Neural progenitor cell (in vitro differentiated cells): ENCODE measurements at regions not wholly inside any gene's neighbourhood (a gene's known extent, or its start where the extent isn't known, plus 50 kb on each side); places are given as distances from the start of the nearest gene placed in this dataset.

Source experiments
- DNase-seq: peaks from one replicate; pipeline ENCODE4 v3.0.0-alpha.2; 2016; ENCODE audit warnings: low spot score
- H2AFZ ChIP-seq: fragments of 200-600 bp; sonication (generic); replicated peaks from 2 replicates; pipeline ENCODE4 v1.6.1; 2016; ENCODE audit warnings: antibody characterized with exemption
- H3F3A ChIP-seq: fragments of 200-600 bp; sonication (generic); 2 replicates; pipeline ENCODE4 v1.6.1; 2016; ENCODE audit warnings: antibody characterized with exemption, low read depth
- H3K27ac ChIP-seq: fragments of 200-600 bp; sonication (generic); 2 replicates; pipeline ENCODE4 v1.5.1; 2016; ENCODE audit warnings: mild to moderate bottlenecking
- H3K27me3 ChIP-seq: fragments of 200-600 bp; sonication (generic); 2 replicates; pipeline ENCODE4 v1.6.1; 2016; ENCODE audit warnings: mild to moderate bottlenecking, moderate library complexity
- H3K36me3 ChIP-seq: fragments of 200-600 bp; sonication (generic); 2 replicates; pipeline ENCODE4 v1.5.1; 2016
- H3K4me1 ChIP-seq: fragments of 200-600 bp; sonication (generic); 2 replicates; pipeline ENCODE4 v1.6.1; 2016; ENCODE audit warnings: mixed run types
- H3K4me2 ChIP-seq: fragments of 200-600 bp; sonication (generic); 2 replicates; pipeline ENCODE4 v1.6.1; 2016
- H3K4me3 ChIP-seq: fragments of 200-600 bp; sonication (generic); 2 replicates; pipeline ENCODE4 v1.5.1; 2016
- H3K79me2 ChIP-seq: fragments of 200-600 bp; sonication (generic); 2 replicates; pipeline ENCODE4 v1.6.1; 2016; ENCODE audit warnings: low read depth
- H3K9ac ChIP-seq: fragments of 200-600 bp; sonication (generic); 2 replicates; pipeline ENCODE4 v1.6.1; 2016
- H3K9me3 ChIP-seq: fragments of 200-600 bp; sonication (generic); 2 replicates; pipeline ENCODE4 v1.5.1; 2016; ENCODE audit warnings: low read depth
- H4K20me1 ChIP-seq: fragments of 200-600 bp; sonication (generic); 2 replicates; pipeline ENCODE4 v1.6.1; 2016; ENCODE audit warnings: low read depth
- H3K27ac Mint-ChIP-seq: 3 replicates; pipeline ENCODE4 v1.8.0; 2021; ENCODE audit warnings: mixed read lengths
- H3K27me3 Mint-ChIP-seq: 2 replicates; pipeline ENCODE4 v1.8.0; 2022; ENCODE audit warnings: low read depth, mild to moderate bottlenecking, inconsistent platforms, moderate library complexity, mixed read lengths; ENCODE audit not compliant: insufficient read depth
- H3K36me3 Mint-ChIP-seq: 3 replicates; pipeline ENCODE4 v1.8.0; 2021; ENCODE audit warnings: mixed read lengths
- H3K4me1 Mint-ChIP-seq: 3 replicates; pipeline ENCODE4 v1.8.0; 2021; ENCODE audit warnings: mixed read lengths
- H3K4me3 Mint-ChIP-seq: 3 replicates; pipeline ENCODE4 v1.8.0; 2021; ENCODE audit warnings: mild to moderate bottlenecking, moderate library complexity, mixed read lengths
- H3K9me3 Mint-ChIP-seq: 3 replicates; pipeline ENCODE4 v1.8.0; 2020; ENCODE audit warnings: mixed read lengths
- CTCF ChIP-seq: fragments of 200-600 bp; sonication (generic); IDR thresholded peaks from 2 replicates; pipeline ENCODE4 v1.5.1; 2017; ENCODE audit warnings: antibody characterized with exemption, mild to moderate bottlenecking
- EZH2 ChIP-seq: fragments of 200-600 bp; sonication (generic); IDR thresholded peaks from 2 replicates; pipeline ENCODE4 v1.6.1; 2017; ENCODE audit warnings: antibody characterized with exemption, mild to moderate bottlenecking, moderate library complexity
- EZH2phosphoT487 ChIP-seq: fragments of 200-600 bp; sonication (generic); IDR thresholded peaks from 2 replicates; pipeline ENCODE4 v1.6.1; 2017; ENCODE audit warnings: antibody characterized with exemption

- no peaks in the 10 kb centered on the region for H3K9me3 Mint-ChIP-seq
- no peak overlapping the region for H3K27ac Mint-ChIP-seq
- no peaks in the 10 kb centered on the region for H3K4me1 ChIP-seq
- TF ChIP-seq EZH2 (no peak), EZH2phosphoT487 (no peak), CTCF (no peak)
- H3K27me3 Mint-ChIP-seq, result peaks cover 13% of the 10 kb centered on the region
- DNase-seq, result no peak
- no peaks in the 10 kb centered on the region for H3K36me3 ChIP-seq
- no peak overlapping the region for H2AFZ ChIP-seq
- no peaks in the 10 kb centered on the region for H3K79me2 ChIP-seq
- no peaks in the 10 kb centered on the region for H3K9me3 ChIP-seq
- H3K27me3 ChIP-seq, result peaks cover 13% of the 10 kb centered on the region
- H3K4me1 Mint-ChIP-seq, result peaks cover 6% of the 10 kb centered on the region
- H3K27ac ChIP-seq, result no peak overlapping the region
- H3K4me3 ChIP-seq, result no peak overlapping the region
- no peaks in the 10 kb centered on the region for H3F3A ChIP-seq
- peaks cover 10% of the 10 kb centered on the region for H4K20me1 ChIP-seq
- no peaks in the 10 kb centered on the region for H3K36me3 Mint-ChIP-seq
- H3K9ac ChIP-seq, result no peak overlapping the region
- no peak overlapping the region for H3K4me2 ChIP-seq
- H3K4me3 Mint-ChIP-seq, result no peak overlapping the region
These were observed 196.1 kb downstream of the MIAT start for GRCh38 chr22:26853495-26853894.

GRCh38 chr22:26857169-26857568, 199.8 kb downstream of the MIAT start:
- Histone ChIP-seq H3K9ac (no peak overlapping the region), H3K9me3 (no peaks in the 10 kb centered on the region), H3K4me3 (no peak overlapping the region), H3K79me2 (no peaks in the 10 kb centered on the region), H4K20me1 (peaks cover 6% of the 10 kb centered on the region), H3F3A (no peaks in the 10 kb centered on the region), H3K27me3 (peaks cover 13% of the 10 kb centered on the region), H2AFZ (no peak overlapping the region), H3K27ac (no peak overlapping the region), H3K36me3 (no peaks in the 10 kb centered on the region), H3K4me1 (no peaks in the 10 kb centered on the region), H3K4me2 (no peak overlapping the region)
- no peak for DNase-seq
- Mint-ChIP-seq H3K36me3 (no peaks in the 10 kb centered on the region), H3K27ac (no peak overlapping the region), H3K4me1 (peaks cover 6% of the 10 kb centered on the region), H3K9me3 (peaks cover 2% of the 10 kb centered on the region), H3K4me3 (no peak overlapping the region), H3K27me3 (peaks cover 12% of the 10 kb centered on the region)
- TF ChIP-seq EZH2phosphoT487, result no peak

- peaks cover 5% of the 10 kb centered on the region for H3K27me3 Mint-ChIP-seq
- DNase-seq, result no peak
- no peaks in the 10 kb centered on the region for H3K36me3 Mint-ChIP-seq
- no peaks in the 10 kb centered on the region for H3K79me2 ChIP-seq
- no peaks in the 10 kb centered on the region for H3K36me3 ChIP-seq
- H3K4me1 ChIP-seq, result peaks cover 7% of the 10 kb centered on the region
- no peaks in the 10 kb centered on the region for H3K27me3 ChIP-seq
- no peak overlapping the region for H3K9ac ChIP-seq
- no peaks in the 10 kb centered on the region for H4K20me1 ChIP-seq
- peaks cover 2% of the 10 kb centered on the region for H3K9me3 Mint-ChIP-seq
- H3K4me3 Mint-ChIP-seq, result no peak overlapping the region
- peaks cover 13% of the 10 kb centered on the region for H3K4me1 Mint-ChIP-seq
- H3K4me2 ChIP-seq, result no peak overlapping the region
- H3K27ac Mint-ChIP-seq, result no peak overlapping the region
- TF ChIP-seq EZH2phosphoT487 (no peak), EZH2 (no peak), CTCF (no peak)
- H3K9me3 ChIP-seq, result no peaks in the 10 kb centered on the region
- no peak overlapping the region for H3K4me3 ChIP-seq
- H2AFZ ChIP-seq, result no peak overlapping the region
- no peak overlapping the region for H3K27ac ChIP-seq
- no peaks in the 10 kb centered on the region for H3F3A ChIP-seq
These were observed 202.9 kb downstream of the MIAT start for GRCh38 chr22:26860301-26860700.

GRCh38 chr22:26865021-26865420, 207.6 kb downstream of the MIAT start:
- H3F3A ChIP-seq, result no peaks in the 10 kb centered on the region
- H3K9ac ChIP-seq, result no peak overlapping the region
- H2AFZ ChIP-seq, result no peak overlapping the region
- Mint-ChIP-seq H3K4me3 (no peak overlapping the region), H3K9me3 (peaks cover 22% of the 10 kb centered on the region), H3K36me3 (peaks cover 1% of the 10 kb centered on the region), H3K27ac (no peak overlapping the region), H3K4me1 (peaks cover 14% of the 10 kb centered on the region), H3K27me3 (peaks cover 2% of the 10 kb centered on the region)
- DNase-seq, result peak; percentile 27
- H3K4me2 ChIP-seq, result no peak overlapping the region
- peaks cover 7% of the 10 kb centered on the region for H3K4me1 ChIP-seq
- H3K79me2 ChIP-seq, result no peaks in the 10 kb centered on the region
- no peaks in the 10 kb centered on the region for H3K27me3 ChIP-seq
- no peak overlapping the region for H3K4me3 ChIP-seq
- no peak for TF ChIP-seq EZH2phosphoT487
- no peak for TF ChIP-seq CTCF
- no peak for TF ChIP-seq EZH2
- H3K36me3 ChIP-seq, result no peaks in the 10 kb centered on the region
- no peaks in the 10 kb centered on the region for H4K20me1 ChIP-seq
- no peaks in the 10 kb centered on the region for H3K9me3 ChIP-seq
- no peak overlapping the region for H3K27ac ChIP-seq
